HepG2 (cell line): ENCODE measurements at regions not wholly inside any gene's neighbourhood (a gene's known extent, or its start where the extent isn't known, plus 50 kb on each side); places are given as distances from the start of the nearest gene placed in this dataset.
"Not testable (repeated sequence)": the region's sequence is repeated elsewhere in the genome, so short reads cannot be mapped to it uniquely, and the experiment has no call there.

ENCODE experiments used
- ATAC-seq: fragments of 200-7000 bp; cut with Tn5 transposase; 3 replicates; pipeline ENCODE4 v1.9.1; 2020; ENCODE audit warnings: mild to moderate bottlenecking, moderate library complexity
- BruUV-seq: library from RNA; stranded (reverse); fragments of 400-500 nt; replicated peaks from 2 replicates; lab custom pipeline; 2021; lab: Mats Ljungman, UMichigan
- CTCF ChIA-PET: fragments of 300-600 bp; formaldehyde crosslinking; extraction: SDS; loops from one replicate; lab custom pipeline; 2021; ENCODE audit warnings: low total read pairs, inconsistent platforms, low intra/inter-chr PET ratio; lab: Yijun Ruan, JAX
- POLR2A ChIA-PET: fragments of 350-600 bp; sonication (Branson Sonifier 250); formaldehyde crosslinking; loops from one replicate; lab custom pipeline; 2020; ENCODE audit warnings: antibody characterized with exemption, inconsistent platforms; lab: Yijun Ruan, JAX
- DNase-seq: peaks from one replicate; pipeline ENCODE4 v3.0.0-alpha.2; 2015; ENCODE audit warnings: low spot score
- FAIRE-seq: peaks from 3 replicates; lab custom pipeline; 2011; peaks lifted over from hg19 to GRCh38; lab: Jason Lieb, UNC
- H2AFZ ChIP-seq: one replicate; pipeline ENCODE4 v1.6.1; 2011; ENCODE audit warnings: low read length, inconsistent platforms
- H3K27ac ChIP-seq: fragments of 300-600 bp; 3 replicates; pipeline ENCODE4 v1.8.0; 2011; ENCODE audit warnings: mixed run types, mild to moderate bottlenecking, mixed read lengths, low read length, inconsistent platforms; ENCODE audit not compliant: insufficient read depth; ENCODE audit errors: extremely low read length
- H3K27me3 ChIP-seq, 2 experiments: fragments of 200-600 bp in 1 of 2; 2 replicates in 1 of 2; 3 replicates in 1 of 2; pipeline versions ENCODE4 v1.6.0 to v1.8.0; 2011; ENCODE audit warnings: low read length in 2 of 2, mild to moderate bottlenecking in 2 of 2, moderate library complexity in 2 of 2, inconsistent platforms in 1 of 2; ENCODE audit not compliant: insufficient read depth in 2 of 2, control insufficient read depth in 1 of 2
- H3K36me3 ChIP-seq, 2 experiments: fragments of 200-600 bp in 1 of 2; replicated peaks in 1 of 2; 2 replicates in 1 of 2; 3 replicates in 1 of 2; pipeline versions ENCODE4 v1.5.1 to v1.8.0; 2011; ENCODE audit warnings: low read length in 2 of 2, inconsistent platforms in 1 of 2; ENCODE audit not compliant: insufficient read depth in 2 of 2, control insufficient read depth in 1 of 2
- H3K4me1 ChIP-seq: 2 replicates; pipeline ENCODE4 v1.5.1; 2012; ENCODE audit warnings: low read length, inconsistent platforms; ENCODE audit not compliant: insufficient read depth
- H3K4me2 ChIP-seq: 2 replicates; pipeline ENCODE4 v1.6.0; 2011; ENCODE audit warnings: low read depth, low read length, inconsistent platforms
- H3K4me3 ChIP-seq, 3 experiments: fragments of 200-600 bp in 1 of 3; sonication (generic), shearing (Covaris generic) in 1 of 3; replicated peaks in 1 of 3; 2 replicates each; pipeline ENCODE4 v1.5.1; 2011 to 2016; ENCODE audit warnings: low read length in 3 of 3, inconsistent platforms in 2 of 3, low read depth in 2 of 3, mild to moderate bottlenecking in 2 of 3, control low read depth in 1 of 3, mixed read lengths in 1 of 3; ENCODE audit not compliant: insufficient read depth in 1 of 3
- H3K79me2 ChIP-seq: one replicate; pipeline ENCODE4 v1.6.1; 2011; ENCODE audit warnings: low read length, inconsistent platforms; ENCODE audit not compliant: insufficient read depth
- H3K9ac ChIP-seq: 2 replicates; pipeline ENCODE4 v1.6.0; 2011; ENCODE audit warnings: mild to moderate bottlenecking, low read depth, low read length, inconsistent platforms; ENCODE audit not compliant: insufficient read depth
- H3K9me3 ChIP-seq: 2 replicates; pipeline ENCODE4 v1.5.1; 2012; ENCODE audit warnings: mild to moderate bottlenecking, low read length
- H4K20me1 ChIP-seq: 2 replicates; pipeline ENCODE4 v1.6.0; 2011; ENCODE audit warnings: inconsistent platforms, mild to moderate bottlenecking, low read length, moderate library complexity; ENCODE audit not compliant: insufficient read depth
- GATAD2A ChIP-seq: IDR thresholded peaks from 2 replicates; pipeline ENCODE4 v1.6.1; 2016
- GTF3A ChIP-seq: sonication (generic); formaldehyde crosslinking; conservative IDR thresholded peaks from 2 replicates; pipeline ENCODE4 v1.4.0; 2020; ENCODE audit warnings: mild to moderate bottlenecking, missing genetic modification reagents
- MTF1 ChIP-seq: sonication (generic); formaldehyde crosslinking; IDR thresholded peaks from 2 replicates; pipeline ENCODE4 v1.5.0; 2020; ENCODE audit warnings: missing genetic modification reagents
- REL ChIP-seq: sonication (generic); formaldehyde crosslinking; conservative IDR thresholded peaks from 2 replicates; pipeline ENCODE4 v1.8.0; 2022; ENCODE audit warnings: mild to moderate bottlenecking, missing genetic modification reagents, moderate library complexity
- XRCC5 ChIP-seq: fragments of 200-400 bp; formaldehyde crosslinking; optimal IDR thresholded peaks from 2 replicates; pipeline ENCODE3; 2017; ENCODE audit warnings: mild to moderate bottlenecking, low read length
- ZNF101 ChIP-seq: sonication (generic); formaldehyde crosslinking; IDR thresholded peaks from 2 replicates; pipeline ENCODE4 v1.4.0; 2020; ENCODE audit warnings: mild to moderate bottlenecking, low read depth, missing genetic modification reagents, borderline replicate concordance
- ZNF598 ChIP-seq: sonication (generic); formaldehyde crosslinking; IDR thresholded peaks from 2 replicates; pipeline ENCODE4 v1.5.1; 2020; ENCODE audit warnings: mild to moderate bottlenecking, missing genetic modification reagents, borderline replicate concordance
- ZNF883 ChIP-seq: sonication (generic); formaldehyde crosslinking; IDR thresholded peaks from 2 replicates; pipeline ENCODE4 v1.5.1; 2020; ENCODE audit warnings: mild to moderate bottlenecking, missing genetic modification reagents; ENCODE audit errors: not compliant biosample characterization
- WGBS: methylation state at CpG from one replicate; pipeline ENCODE4 v1.1.6; 2017; ENCODE audit warnings: low lambda C conversion rate; 5-methylcytosine and 5-hydroxymethylcytosine counted together
- in situ Hi-C: cut with HindIII; loops from 2 replicates; pipeline ENCODE4 v1.10.0; 2017; ENCODE audit warnings: low pct_unique_long_range_greater_than_20kb; ENCODE audit not compliant: extremely low pct_ligation_motif_present
- intact Hi-C: fragments of 100-400 bp; cut with micrococcal nuclease; formaldehyde crosslinking; loops from one replicate; pipeline ENCODE4 v1.10.0; 2022; ENCODE audit not compliant: unreplicated experiment
- TF ChIP-seq, protein P1 (sequence below): IDR thresholded peaks from 2 replicates; pipeline ENCODE4 v1.6.1; 2016; ENCODE audit warnings: missing genetic modification reagents, missing compliant biosample characterization
- TF ChIP-seq, protein P2 (sequence below): sonication (generic); formaldehyde crosslinking; IDR thresholded peaks from 2 replicates; pipeline ENCODE4 v1.4.0; 2020; ENCODE audit warnings: low read depth, mild to moderate bottlenecking, missing genetic modification reagents

DNA sequence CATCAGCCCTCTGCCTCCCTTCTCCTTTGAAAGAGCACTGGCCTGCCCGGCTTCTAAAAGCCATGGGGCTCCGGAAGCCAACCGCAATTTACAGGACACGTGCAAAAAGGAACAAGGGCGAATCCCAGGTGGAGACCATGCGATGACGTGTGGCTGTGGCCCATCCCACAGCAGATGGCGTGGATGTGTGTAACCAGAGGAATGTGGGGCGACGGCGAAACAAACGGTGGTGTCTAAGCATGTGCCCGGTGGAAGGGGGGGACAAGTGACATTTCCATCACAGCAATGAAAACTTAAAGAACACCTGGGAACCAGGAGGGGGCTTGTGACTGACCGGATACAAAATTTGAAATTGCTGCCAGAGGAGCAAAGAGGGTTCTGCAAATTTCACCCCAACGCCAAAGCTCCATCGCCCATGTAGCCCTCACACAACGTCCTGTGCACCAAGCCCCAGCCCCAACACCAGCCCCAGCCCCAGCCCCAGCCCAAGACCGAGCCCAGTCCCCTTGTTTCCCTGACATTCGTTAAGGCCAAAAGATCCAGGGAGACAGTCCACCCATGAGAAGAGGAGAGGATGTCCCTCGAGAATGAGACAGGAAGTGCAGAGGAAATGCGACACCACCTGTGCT lies 159.7 kb upstream of the ZNF337 start:
- H3K9me3 ChIP-seq: no peaks in the 10 kb centered on the region
- CTCF ChIA-PET: no interaction called here
- H3K4me3 ChIP-seq: no peak overlapping the region
- H3K4me1 ChIP-seq: peaks cover 40% of the 10 kb centered on the region
- DNase-seq (no peak), FAIRE-seq (no peak), ATAC-seq (no peak)
- peaks cover 4 to 30% of the 10 kb centered on the region in 2 experiments; a peak in 4 of 5 replicates for H3K27me3 ChIP-seq
- no peaks in the 10 kb centered on the region for H4K20me1 ChIP-seq
- 80% methylated on average over 21 of the region's 21 CpGs for WGBS
- TF ChIP-seq XRCC5: no peak
- TF ChIP-seq, protein P1, sequence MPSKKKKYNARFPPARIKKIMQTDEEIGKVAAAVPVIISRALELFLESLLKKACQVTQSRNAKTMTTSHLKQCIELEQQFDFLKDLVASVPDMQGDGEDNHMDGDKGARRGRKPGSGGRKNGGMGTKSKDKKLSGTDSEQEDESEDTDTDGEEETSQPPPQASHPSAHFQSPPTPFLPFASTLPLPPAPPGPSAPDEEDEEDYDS (CRISPR knock-in tag): no peak
- no peak for TF ChIP-seq ZNF101 (CRISPR knock-in tag)
- TF ChIP-seq GATAD2A (CRISPR knock-in tag): no peak
- TF ChIP-seq ZNF883: no peak
- TF ChIP-seq ZNF598 (CRISPR knock-in tag): no peak
- TF ChIP-seq, protein P2, sequence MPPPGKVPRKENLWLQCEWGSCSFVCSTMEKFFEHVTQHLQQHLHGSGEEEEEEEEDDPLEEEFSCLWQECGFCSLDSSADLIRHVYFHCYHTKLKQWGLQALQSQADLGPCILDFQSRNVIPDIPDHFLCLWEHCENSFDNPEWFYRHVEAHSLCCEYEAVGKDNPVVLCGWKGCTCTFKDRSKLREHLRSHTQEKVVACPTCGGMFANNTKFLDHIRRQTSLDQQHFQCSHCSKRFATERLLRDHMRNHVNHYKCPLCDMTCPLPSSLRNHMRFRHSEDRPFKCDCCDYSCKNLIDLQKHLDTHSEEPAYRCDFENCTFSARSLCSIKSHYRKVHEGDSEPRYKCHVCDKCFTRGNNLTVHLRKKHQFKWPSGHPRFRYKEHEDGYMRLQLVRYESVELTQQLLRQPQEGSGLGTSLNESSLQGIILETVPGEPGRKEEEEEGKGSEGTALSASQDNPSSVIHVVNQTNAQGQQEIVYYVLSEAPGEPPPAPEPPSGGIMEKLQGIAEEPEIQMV (CRISPR knock-in tag): no peak
- no peak for TF ChIP-seq MTF1
- no peak for TF ChIP-seq GTF3A (CRISPR knock-in tag)
- TF ChIP-seq REL (CRISPR knock-in tag): no peak
- no peak overlapping the region for H3K9ac ChIP-seq
- POLR2A ChIA-PET: no interaction called here
- H2AFZ ChIP-seq: no peak overlapping the region
- in situ Hi-C loops (no loop called here), intact Hi-C loops (no loop called here)
- no TSS peak for BruUV-seq
- H3K4me2 ChIP-seq: no peak overlapping the region
- H3K79me2 ChIP-seq: no peaks in the 10 kb centered on the region
- H3K27ac ChIP-seq: no peak overlapping the region
- H3K36me3 ChIP-seq: no peaks in the 10 kb centered on the region

DNA sequence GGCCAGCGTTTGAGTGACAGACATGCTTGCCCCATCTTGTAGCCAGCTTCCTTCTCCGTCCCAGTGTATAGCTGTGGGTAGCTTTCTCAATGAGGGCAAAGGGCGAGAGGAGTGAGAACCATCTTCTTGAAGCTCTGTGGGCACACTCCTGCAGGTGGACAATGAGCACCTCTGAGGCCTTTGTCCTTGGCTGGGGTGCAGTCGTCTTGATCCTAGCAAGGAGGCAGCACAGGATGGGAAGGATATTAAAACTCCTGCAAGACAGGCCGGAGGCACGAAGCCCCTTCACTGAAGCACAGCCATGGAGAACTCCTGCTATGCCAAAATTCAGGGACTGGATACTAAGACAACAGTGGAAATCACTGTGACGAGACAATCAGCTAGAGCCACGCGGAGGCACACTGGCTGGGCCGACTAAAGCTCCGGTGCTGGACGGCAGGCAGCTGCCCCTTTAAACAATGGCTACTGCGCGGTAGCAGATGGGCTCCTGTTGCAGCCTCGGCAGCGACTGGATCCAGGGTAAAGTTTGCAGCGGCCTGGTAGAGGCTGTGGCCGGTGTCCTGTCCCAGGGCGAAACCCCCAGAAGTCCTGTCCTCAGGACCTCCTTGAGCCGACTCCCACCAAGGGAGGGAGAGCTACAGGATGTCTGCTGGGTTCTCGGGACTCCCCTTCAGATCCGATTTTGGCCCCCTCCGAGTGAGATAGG lies 159.0 kb upstream of the ZNF337 start:
- ATAC-seq, H4K20me1 ChIP-seq, H3K79me2 ChIP-seq, CTCF ChIA-PET, DNase-seq, BruUV-seq, FAIRE-seq, H3K36me3 ChIP-seq, in situ Hi-C loops, H3K27ac ChIP-seq, H3K4me2 ChIP-seq, H3K9me3 ChIP-seq, intact Hi-C loops, H3K4me3 ChIP-seq, H3K9ac ChIP-seq, POLR2A ChIA-PET, H2AFZ ChIP-seq: not testable (repeated sequence)
- peaks cover 4 to 23% of the 10 kb centered on the region in 2 experiments; a peak in 4 of 5 replicates for H3K27me3 ChIP-seq
- H3K4me1 ChIP-seq: peaks cover 32% of the 10 kb centered on the region
- WGBS: 78% methylated on average over 21 of the region's 23 CpGs
